ENCODE measurements at regions not wholly inside any gene's neighbourhood (a gene's known extent, or its start where the extent isn't known, plus 50 kb on each side); places are given as distances from the start of the nearest gene placed in this dataset.

- Histone ChIP-seq H3K4me3 (no peak overlapping the region), H3K27ac (no peak overlapping the region), H3K4me1 (no peaks in the 10 kb centered on the region), H3K27me3 (no peaks in the 10 kb centered on the region), H3K36me3 (no peaks in the 10 kb centered on the region), H3K9me3 (peaks cover 0 to 13% (median 9%) of the 10 kb centered on the region in 3 donors)
- DNase-seq: no peak
- no peak for TF ChIP-seq POLR2A (IDR thresholded peaks at IDR 0.05)
- no peak for TF ChIP-seq CTCF (IDR thresholded peaks at IDR 0.05)
- intact Hi-C loops (cut with DNase I): no loop called here
- 57 to 72% methylated on average over 3 of the region's 3 CpGs for WGBS, 2 donors
Measured at GRCh38 chr2:16060936-16061338, 120.6 kb downstream of the MYCN start.

GRCh38 chr2:16060125-16060935 is 120.0 kb downstream of the MYCN start:
- intact Hi-C loops (cut with DNase I): no loop called here
- H3K4me3 ChIP-seq: no peak overlapping the region
- no peaks in the 10 kb centered on the region for H3K36me3 ChIP-seq
- no peaks in the 10 kb centered on the region for H3K4me1 ChIP-seq
- H3K27me3 ChIP-seq: no peaks in the 10 kb centered on the region
- TF ChIP-seq CTCF (IDR thresholded peaks at IDR 0.05) (no peak), POLR2A (IDR thresholded peaks at IDR 0.05) (no peak)
- no peak for DNase-seq
- WGBS, 2 donors: 68 to 73% methylated on average over 3 of the region's 3 CpGs
- H3K9me3 ChIP-seq: peaks cover 0 to 13% (median 9%) of the 10 kb centered on the region in 3 donors
- no peak overlapping the region for H3K27ac ChIP-seq

- no peaks in the 10 kb centered on the region for H3K36me3 ChIP-seq
- no peak for DNase-seq
- WGBS, 2 donors: 91 to 93% methylated on average over 3 to 4 of the region's 4 CpGs
- intact Hi-C loops (cut with DNase I): no loop called here
- H3K27ac ChIP-seq: no peak overlapping the region
- no peaks in the 10 kb centered on the region for H3K27me3 ChIP-seq
- no peaks in the 10 kb centered on the region for H3K4me1 ChIP-seq
- TF ChIP-seq POLR2A (IDR thresholded peaks at IDR 0.05): no peak
- TF ChIP-seq CTCF (IDR thresholded peaks at IDR 0.05): no peak
- peaks cover 0 to 13% (median 9%) of the 10 kb centered on the region in 3 donors for H3K9me3 ChIP-seq
- no peak overlapping the region for H3K4me3 ChIP-seq
Measured at GRCh38 chr2:16059393-16060016, 119.2 kb downstream of the MYCN start.

GRCh38 chr2:16058747-16059358 is 118.5 kb downstream of the MYCN start:
- 80 to 83% methylated on average over 1 to 3 of the region's 3 CpGs for WGBS, 2 donors
- Histone ChIP-seq H3K27ac (no peak overlapping the region), H3K36me3 (no peaks in the 10 kb centered on the region), H3K27me3 (no peaks in the 10 kb centered on the region), H3K4me1 (no peaks in the 10 kb centered on the region), H3K4me3 (no peak overlapping the region), H3K9me3 (peaks cover 0 to 9% (median 9%) of the 10 kb centered on the region in 3 donors)
- TF ChIP-seq CTCF (IDR thresholded peaks at IDR 0.05) (no peak), POLR2A (IDR thresholded peaks at IDR 0.05) (no peak)
- intact Hi-C loops (cut with DNase I): no loop called here
- DNase-seq: no peak

GRCh38 chr2:16058256-16058655 is 117.9 kb downstream of the MYCN start:
- H3K27me3 ChIP-seq: no peaks in the 10 kb centered on the region
- TF ChIP-seq POLR2A (IDR thresholded peaks at IDR 0.05) (no peak), CTCF (IDR thresholded peaks at IDR 0.05) (no peak)
- H3K4me1 ChIP-seq: no peaks in the 10 kb centered on the region
- intact Hi-C loops (cut with DNase I): no loop called here
- no peak overlapping the region for H3K27ac ChIP-seq
- no peak for DNase-seq
- H3K36me3 ChIP-seq: no peaks in the 10 kb centered on the region
- H3K9me3 ChIP-seq: peaks cover 0 to 5% (median 4%) of the 10 kb centered on the region in 3 donors
- no peak overlapping the region for H3K4me3 ChIP-seq
- 69 to 78% methylated on average over 3 of the region's 6 CpGs for WGBS, 2 donors
